Lung (tissue), 11 donors: ENCODE measurements at regions not wholly inside any gene's neighbourhood (a gene's known extent, or its start where the extent isn't known, plus 50 kb on each side); places are given as distances from the start of the nearest gene placed in this dataset.
A peak's percentile ranks its signal among the peaks of the same experiment; 100 is the strongest.

Experiments
- ATAC-seq: fragments of 200-7000 bp; cut with Tn5 transposase; one replicate; pipeline ENCODE4 v1.9.1; 2020; ENCODE audit warnings: moderate number of reproducible peaks; ENCODE audit not compliant: insufficient read depth, low FRiP score
- DNase-seq, 3 donors: peaks; one replicate each; pipeline ENCODE4 v3.0.0-alpha.2; 2013 to 2017
- H3K27ac ChIP-seq, 2 donors: one replicate each; pipeline ENCODE4 v1.5.1; 2013; ENCODE audit warnings: mild to moderate bottlenecking in 2 of 2, moderate library complexity in 2 of 2, control low read depth in 1 of 2, inconsistent platforms in 1 of 2, low read depth in 1 of 2, low read length in 1 of 2
- H3K27me3 ChIP-seq, 3 donors: one replicate each; pipeline ENCODE4 v1.5.1; 2013; ENCODE audit warnings: low read length in 2 of 3; ENCODE audit not compliant: control insufficient read depth in 3 of 3, insufficient read depth in 3 of 3
- H3K36me3 ChIP-seq, 4 donors: one replicate each; pipeline ENCODE4 v1.5.1; 2013; ENCODE audit warnings: low read length in 4 of 4, mild to moderate bottlenecking in 1 of 4, moderate library complexity in 1 of 4; ENCODE audit not compliant: control insufficient read depth in 4 of 4, insufficient read depth in 4 of 4
- H3K4me1 ChIP-seq, 5 donors: one replicate each; pipeline ENCODE4 v1.5.1; 2013; ENCODE audit warnings: low read length in 5 of 5, mild to moderate bottlenecking in 2 of 5, moderate library complexity in 1 of 5; ENCODE audit not compliant: control insufficient read depth in 5 of 5, insufficient read depth in 5 of 5
- H3K4me3 ChIP-seq: one replicate; pipeline ENCODE4 v1.5.1; 2013; ENCODE audit warnings: mild to moderate bottlenecking, control low read depth, moderate library complexity
- H3K9ac ChIP-seq, 2 donors: one replicate each; pipeline ENCODE4 v1.5.1; 2013; ENCODE audit warnings: low read length in 2 of 2, control low read depth in 1 of 2; ENCODE audit not compliant: insufficient read depth in 1 of 2
- H3K9me3 ChIP-seq, 4 donors: one replicate each; pipeline ENCODE4 v1.5.1; 2013; ENCODE audit warnings: low read length in 3 of 4, mild to moderate bottlenecking in 1 of 4, moderate library complexity in 1 of 4; ENCODE audit not compliant: control insufficient read depth in 4 of 4, insufficient read depth in 3 of 4
- WGBS, 2 donors: extraction: QIAGEN DNeasy Blood & Tissue Kit; methylation state at CpG; one replicate each; pipeline ENCODE4 v1.1.7; 2013; 5-methylcytosine and 5-hydroxymethylcytosine counted together
- TF ChIP-seq, protein P1 (sequence below): IDR thresholded peaks from 2 replicates; pipeline ENCODE4 v1.5.1; 2012; ENCODE audit warnings: mild to moderate bottlenecking; ENCODE audit errors: control extremely low read depth, extremely low read depth
- donor health status: control.
- donor health status: control.
- donor health status: Bipolar disorder and iron deficiency.
- donor health status: healthy.
- donor health status: DM: yes; HTN: yes; CAD: no.

DNA sequence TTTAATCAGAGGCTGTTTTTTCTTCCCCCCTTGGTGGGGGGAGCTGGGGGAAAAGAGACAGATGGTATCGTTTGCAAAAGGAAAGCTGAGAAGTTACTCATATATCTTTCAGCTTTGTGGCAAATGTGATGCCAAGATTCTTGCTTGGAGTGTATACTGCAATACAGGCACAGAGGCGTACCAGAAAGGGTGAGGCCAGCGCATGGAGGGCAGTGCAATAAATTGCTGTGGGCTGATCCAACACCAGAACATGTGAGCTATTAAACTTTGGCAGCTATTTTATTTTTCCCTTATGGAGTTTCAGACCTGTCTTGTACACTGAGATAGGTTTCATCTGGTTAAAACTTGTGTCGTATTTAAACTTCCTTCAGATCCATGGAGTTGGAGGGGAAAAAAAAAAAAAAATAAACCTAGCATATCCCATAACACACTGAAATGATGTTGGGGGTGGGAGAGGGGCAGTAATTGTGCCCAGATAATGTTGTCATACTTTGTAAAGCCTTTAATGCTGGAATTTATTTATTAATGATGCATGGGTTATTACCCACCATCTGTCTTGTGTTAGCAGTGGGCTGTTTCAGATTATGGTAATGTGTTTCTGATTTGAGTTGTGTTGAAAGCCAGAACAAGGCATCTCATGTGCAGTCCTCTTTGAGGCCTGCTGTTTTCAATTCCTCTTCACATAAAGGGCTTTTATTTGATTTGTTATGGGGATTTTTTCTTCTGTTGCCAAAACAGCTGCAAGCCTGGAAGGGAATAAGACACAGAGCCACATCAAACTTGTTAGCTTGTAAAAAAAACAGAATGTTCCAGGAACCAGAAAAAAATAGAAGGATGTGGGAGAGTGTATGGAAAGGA, 891.3 kb downstream of the TLE1 start:
- Histone ChIP-seq H3K9ac (no peak overlapping the region), H3K9me3 (peaks cover 0 to 5% (median under 1%) of the 10 kb centered on the region in 4 donors), H3K4me1 (peaks cover 0 to 31% (median 7%) of the 10 kb centered on the region in 5 donors), H3K4me3 (no peak overlapping the region), H3K27me3 (no peaks in the 10 kb centered on the region), H3K36me3 (no peaks in the 10 kb centered on the region), H3K27ac (peak overlapping the region in 1 of 2 donors; percentile 13)
- ATAC-seq (peak; percentile 37), DNase-seq (peak; percentile 83 to 99 (median 98))
- 62 to 72% methylated on average over 4 of the region's 4 CpGs for WGBS, 2 donors
- TF ChIP-seq, protein P1, sequence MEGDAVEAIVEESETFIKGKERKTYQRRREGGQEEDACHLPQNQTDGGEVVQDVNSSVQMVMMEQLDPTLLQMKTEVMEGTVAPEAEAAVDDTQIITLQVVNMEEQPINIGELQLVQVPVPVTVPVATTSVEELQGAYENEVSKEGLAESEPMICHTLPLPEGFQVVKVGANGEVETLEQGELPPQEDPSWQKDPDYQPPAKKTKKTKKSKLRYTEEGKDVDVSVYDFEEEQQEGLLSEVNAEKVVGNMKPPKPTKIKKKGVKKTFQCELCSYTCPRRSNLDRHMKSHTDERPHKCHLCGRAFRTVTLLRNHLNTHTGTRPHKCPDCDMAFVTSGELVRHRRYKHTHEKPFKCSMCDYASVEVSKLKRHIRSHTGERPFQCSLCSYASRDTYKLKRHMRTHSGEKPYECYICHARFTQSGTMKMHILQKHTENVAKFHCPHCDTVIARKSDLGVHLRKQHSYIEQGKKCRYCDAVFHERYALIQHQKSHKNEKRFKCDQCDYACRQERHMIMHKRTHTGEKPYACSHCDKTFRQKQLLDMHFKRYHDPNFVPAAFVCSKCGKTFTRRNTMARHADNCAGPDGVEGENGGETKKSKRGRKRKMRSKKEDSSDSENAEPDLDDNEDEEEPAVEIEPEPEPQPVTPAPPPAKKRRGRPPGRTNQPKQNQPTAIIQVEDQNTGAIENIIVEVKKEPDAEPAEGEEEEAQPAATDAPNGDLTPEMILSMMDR: no peak

DNA sequence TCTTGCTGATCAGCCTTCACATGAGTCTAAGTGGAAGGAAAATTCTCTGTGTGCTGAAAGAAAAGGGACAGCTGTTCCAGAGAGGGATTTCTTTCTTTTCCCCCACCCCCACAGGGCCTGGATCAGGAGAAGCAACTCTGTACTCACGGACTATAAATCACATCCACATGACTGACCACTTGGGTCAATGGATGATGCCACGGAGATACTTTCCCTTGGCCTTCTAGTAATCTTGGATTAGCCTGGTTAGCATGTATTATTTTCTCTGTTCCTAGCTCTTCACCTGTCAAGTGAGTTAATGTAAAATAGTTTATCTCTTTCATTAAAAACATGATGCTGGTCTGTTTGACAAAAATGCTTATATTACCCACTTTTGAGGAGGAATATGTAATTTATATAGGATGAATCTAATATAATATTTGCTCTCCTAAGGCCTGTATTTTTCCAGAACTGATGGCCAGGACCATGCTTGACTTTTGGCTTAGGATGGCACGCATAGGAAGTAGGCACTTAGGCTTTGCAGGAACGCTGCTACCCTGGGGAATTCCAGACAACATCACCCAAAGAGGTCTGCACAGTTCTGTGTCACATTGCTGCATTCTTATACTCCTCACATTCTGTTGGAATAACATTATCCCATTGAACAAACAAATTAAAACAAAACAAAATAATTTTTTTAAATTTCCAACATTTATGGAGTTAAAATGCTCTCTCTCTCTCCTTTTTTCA, 892.1 kb downstream of the TLE1 start:
- Histone ChIP-seq H3K27me3 (no peaks in the 10 kb centered on the region), H3K36me3 (no peaks in the 10 kb centered on the region), H3K9me3 (peaks cover 0 to 5% (median under 1%) of the 10 kb centered on the region in 4 donors), H3K4me3 (no peak overlapping the region), H3K27ac (peak overlapping the region in 1 of 2 donors; percentile 52), H3K4me1 (peaks cover 0 to 31% (median 7%) of the 10 kb centered on the region in 5 donors), H3K9ac (no peak overlapping the region)
- WGBS, 2 donors: 60 to 82% methylated on average over 4 of the region's 4 CpGs
- no peak for ATAC-seq
- TF ChIP-seq, protein P1: no peak
- DNase-seq: peak; percentile 14 to 70 (median 68)

DNA sequence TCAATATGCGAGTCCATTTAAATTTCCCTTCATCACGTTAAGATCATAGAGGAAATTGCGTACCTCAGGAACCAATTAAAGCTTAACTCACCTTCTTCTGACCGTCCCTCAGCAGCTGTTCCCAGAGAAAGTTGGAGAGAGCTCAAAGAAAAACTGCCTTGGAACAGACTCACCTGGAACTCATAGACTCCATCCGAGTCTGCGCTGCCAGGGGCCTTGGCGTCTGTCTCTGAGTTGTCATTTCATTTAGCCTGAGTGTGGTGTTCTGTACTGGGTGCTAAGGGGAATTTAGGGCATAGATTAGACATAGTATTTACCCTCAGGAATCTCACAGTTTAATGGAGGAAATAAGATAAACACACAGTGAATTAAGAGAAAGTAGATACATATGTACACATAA, 892.7 kb downstream of the TLE1 start:
- peaks cover 0 to 5% (median under 1%) of the 10 kb centered on the region in 4 donors for H3K9me3 ChIP-seq
- peak in 1 of 3 donors; percentile 13 for DNase-seq
- H3K27me3 ChIP-seq: no peaks in the 10 kb centered on the region
- no peak overlapping the region for H3K4me3 ChIP-seq
- ATAC-seq: no peak
- TF ChIP-seq, protein P1: no peak
- no peak overlapping the region for H3K9ac ChIP-seq
- H3K4me1 ChIP-seq: peaks cover 0 to 31% (median 7%) of the 10 kb centered on the region in 5 donors
- no peak overlapping the region for H3K27ac ChIP-seq
- 76 to 88% methylated on average over 7 of the region's 7 CpGs for WGBS, 2 donors
- no peaks in the 10 kb centered on the region for H3K36me3 ChIP-seq
